Esophagus muscularis mucosa (tissue), 4 donors: ENCODE measurements at regions not wholly inside any gene's neighbourhood (a gene's known extent, or its start where the extent isn't known, plus 50 kb on each side); places are given as distances from the start of the nearest gene placed in this dataset.
A peak's percentile ranks its signal among the peaks of the same experiment; 100 is the strongest.

ENCODE experiments used
- DNase-seq: peaks from one replicate; pipeline ENCODE4 v3.0.0-alpha.2; 2017; ENCODE audit errors: extremely low spot score
- H3K27ac ChIP-seq, 4 donors: fragments of 200-600 bp; sonication (generic); replicated peaks in 1 of 4; 1 replicate in 3 of 4; 2 replicates in 1 of 4; pipeline ENCODE4 v1.5.1; 2016 to 2019; ENCODE audit warnings: mild to moderate bottlenecking in 1 of 4
- H3K27me3 ChIP-seq, 4 donors: fragments of 200-600 bp; sonication (generic); one replicate each; pipeline versions ENCODE4 v1.5.1 to v1.6.0; 2016 to 2019
- H3K36me3 ChIP-seq, 4 donors: fragments of 200-600 bp; sonication (generic); one replicate each; pipeline ENCODE4 v1.5.1; 2016 to 2019
- H3K4me1 ChIP-seq, 4 donors: fragments of 200-600 bp; sonication (generic); one replicate each; pipeline ENCODE4 v1.5.1; 2016 to 2019
- H3K4me3 ChIP-seq, 4 donors: fragments of 200-600 bp; sonication (generic); 1 replicate in 2 of 4; 2 replicates in 2 of 4; pipeline ENCODE4 v1.5.1; 2016 to 2019; ENCODE audit warnings: mild to moderate bottlenecking in 4 of 4, moderate library complexity in 1 of 4
- H3K9me3 ChIP-seq, 4 donors: fragments of 200-600 bp; sonication (generic); 1 replicate in 3 of 4; 2 replicates in 1 of 4; pipeline ENCODE4 v1.5.1; 2016 to 2019
- CTCF ChIP-seq, 3 experiments: fragments of 200-600 bp in 2 of 3; fragments of 450-650 bp in 1 of 3; sonication (generic) in 2 of 3; IDR thresholded peaks; one replicate each; pipeline ENCODE4 v1.5.1; 2017 to 2019; ENCODE audit warnings: antibody characterized with exemption in 3 of 3, mild to moderate bottlenecking in 2 of 3, moderate library complexity in 1 of 3
- EP300 ChIP-seq: sonication (generic); formaldehyde crosslinking; IDR thresholded peaks from one replicate; pipeline ENCODE4 v1.6.1; 2017; ENCODE audit warnings: antibody characterized with exemption
- POLR2A ChIP-seq: fragments of 450-650 bp; IDR thresholded peaks from one replicate; pipeline ENCODE4 v1.6.1; 2017; ENCODE audit warnings: antibody characterized with exemption, moderate library complexity, mild to moderate bottlenecking, low read depth
- POLR2AphosphoS5 ChIP-seq, 2 donors: sonication (generic); formaldehyde crosslinking; IDR thresholded peaks; one replicate each; pipeline ENCODE4 v1.6.1; 2017; ENCODE audit warnings: antibody characterized with exemption in 2 of 2
- WGBS: methylation state at CpG from one replicate; pipeline ENCODE4 v1.1.5; 2018; 5-methylcytosine and 5-hydroxymethylcytosine counted together
- intact Hi-C: fragments of 100-400 bp; cut with DNase I; formaldehyde crosslinking; loops from one replicate; pipeline ENCODE4 v1.15.1; 2023

- peak; percentile 85 for DNase-seq
- no peak overlapping the region for H3K4me3 ChIP-seq
- H3K36me3 ChIP-seq: no peaks in the 10 kb centered on the region
- H3K4me1 ChIP-seq: no peaks in the 10 kb centered on the region
- 10% methylated on average over 6 of the region's 7 CpGs for WGBS
- H3K9me3 ChIP-seq: no peaks in the 10 kb centered on the region
- no peak overlapping the region for H3K27ac ChIP-seq
- intact Hi-C loops: loop anchor here (10.0 kb wide), 1 partner anchor 250 kb away; no protein-coding TSS in a partner anchor
- TF ChIP-seq CTCF (IDR thresholded peaks at IDR 0.05): peak; percentile 38 to 53 (median 43)
- no peak for TF ChIP-seq EP300
- no peak for TF ChIP-seq POLR2AphosphoS5 (IDR thresholded peaks at IDR 0.05)
- peaks cover 0 to 7% (median 0%) of the 10 kb centered on the region in 4 donors for H3K27me3 ChIP-seq
Measured at GRCh38 chr7:142535123-142535779, 214.0 kb upstream of the PRSS1 start.

DNA sequence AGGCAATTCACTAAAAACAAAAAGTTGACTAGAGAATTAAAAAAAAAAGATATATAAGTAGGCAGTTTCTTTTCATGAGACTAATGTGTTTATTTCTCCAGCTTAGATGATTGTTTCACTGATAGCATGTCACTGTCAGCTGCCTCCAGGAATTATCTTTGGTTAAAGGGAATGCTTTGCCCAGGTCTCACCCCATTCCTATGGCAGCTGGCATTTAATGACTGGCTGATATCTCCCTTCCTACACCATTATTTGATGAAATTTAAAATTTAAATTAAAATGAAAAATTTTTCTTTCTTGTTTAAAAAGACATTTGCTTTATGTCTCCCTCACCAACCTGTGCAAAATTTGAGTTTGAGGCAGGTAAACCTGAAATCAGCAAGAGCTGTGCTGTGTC, 214.5 kb upstream of the PRSS1 start:
- no peaks in the 10 kb centered on the region for H3K4me1 ChIP-seq
- no peak overlapping the region for H3K27ac ChIP-seq
- intact Hi-C loops: loop anchor here (10.0 kb wide), 1 partner anchor 250 kb away; no protein-coding TSS in a partner anchor
- H3K36me3 ChIP-seq: no peaks in the 10 kb centered on the region
- TF ChIP-seq POLR2A (no peak), EP300 (no peak), CTCF (IDR thresholded peaks at IDR 0.05) (no peak), POLR2AphosphoS5 (IDR thresholded peaks at IDR 0.05) (no peak)
- DNase-seq: no peak
- H3K9me3 ChIP-seq: no peaks in the 10 kb centered on the region
- H3K4me3 ChIP-seq: no peak overlapping the region
- peaks cover 0 to 12% (median 0%) of the 10 kb centered on the region in 4 donors for H3K27me3 ChIP-seq

DNA sequence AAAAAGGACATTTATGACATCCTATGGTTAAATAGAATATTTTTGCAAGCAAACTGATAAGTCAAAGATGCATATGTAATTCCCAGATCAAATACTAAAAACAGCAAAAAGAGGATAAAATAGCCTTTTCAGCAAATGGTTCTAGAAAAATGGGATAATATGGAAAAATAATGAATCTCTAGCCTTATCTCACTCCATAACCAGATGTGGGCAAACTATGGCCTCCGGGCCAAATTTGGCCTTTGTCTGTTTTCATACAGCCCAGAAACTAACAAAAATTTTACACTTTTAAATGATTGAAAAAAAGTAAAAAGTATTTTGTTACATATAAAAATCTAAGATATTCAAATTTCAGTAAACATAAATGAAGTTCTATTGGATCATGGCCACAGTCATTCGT, 215.4 kb upstream of the PRSS1 start:
- Histone ChIP-seq H3K36me3 (no peaks in the 10 kb centered on the region), H3K9me3 (no peaks in the 10 kb centered on the region), H3K27me3 (peaks cover 0 to 20% (median 0%) of the 10 kb centered on the region in 4 donors), H3K4me3 (no peak overlapping the region), H3K4me1 (no peaks in the 10 kb centered on the region), H3K27ac (no peak overlapping the region)
- WGBS: 76% methylated on average over 2 of the region's 2 CpGs
- intact Hi-C loops: loop anchor here (10.0 kb wide), 1 partner anchor 251 kb away; no protein-coding TSS in a partner anchor
- DNase-seq: peak; percentile 29
- TF ChIP-seq EP300: no peak
- no peak for TF ChIP-seq CTCF (IDR thresholded peaks at IDR 0.05)
- no peak for TF ChIP-seq POLR2AphosphoS5 (IDR thresholded peaks at IDR 0.05)
- no peak for TF ChIP-seq POLR2A

DNA sequence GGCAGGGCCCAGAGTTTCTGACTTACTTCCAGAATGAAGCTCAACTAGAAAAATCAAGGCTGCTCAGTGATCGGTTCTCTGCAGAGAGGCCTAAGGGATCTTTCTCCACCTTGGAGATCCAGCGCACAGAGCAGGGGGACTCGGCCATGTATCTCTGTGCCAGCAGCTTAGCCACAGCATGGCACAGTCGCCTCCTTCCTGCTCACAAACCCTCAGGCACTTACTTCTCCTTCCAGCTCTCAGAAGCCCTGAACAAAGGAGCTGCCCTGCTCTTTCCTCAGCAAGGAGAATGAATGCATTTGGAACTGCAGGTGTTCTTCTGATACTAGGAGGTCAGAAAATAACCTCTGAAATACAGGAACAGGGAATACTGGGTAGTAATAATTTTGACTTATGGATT, 219.7 kb upstream of the PRSS1 start:
- H3K4me3 ChIP-seq: no peak overlapping the region
- peak; percentile 64 for DNase-seq
- TF ChIP-seq EP300 (no peak), POLR2A (no peak), POLR2AphosphoS5 (IDR thresholded peaks at IDR 0.05) (no peak), CTCF (IDR thresholded peaks at IDR 0.05) (no peak)
- no peaks in the 10 kb centered on the region for H3K36me3 ChIP-seq
- H3K4me1 ChIP-seq: no peaks in the 10 kb centered on the region
- intact Hi-C loops: no loop called here
- peaks cover 0 to 38% (median 0%) of the 10 kb centered on the region in 4 donors for H3K27me3 ChIP-seq
- WGBS: 67% methylated on average over 4 of the region's 4 CpGs
- no peaks in the 10 kb centered on the region for H3K9me3 ChIP-seq
- no peak overlapping the region for H3K27ac ChIP-seq
